PC-3 (cell line): ENCODE measurements at regions not wholly inside any gene's neighbourhood (a gene's known extent, or its start where the extent isn't known, plus 50 kb on each side); places are given as distances from the start of the nearest gene placed in this dataset.
"Not testable (repeated sequence)": the region's sequence is repeated elsewhere in the genome, so short reads cannot be mapped to it uniquely, and the experiment has no call there.

ENCODE experiments used
- EZH2 ChIP-seq: fragments of 300-600 bp; sonication (generic); IDR thresholded peaks from one replicate; pipeline ENCODE4 v1.6.1; 2017; ENCODE audit warnings: antibody characterized with exemption, mild to moderate bottlenecking, low read length; ENCODE audit not compliant: unreplicated experiment
- EZH2phosphoT487 ChIP-seq: fragments of 300-600 bp; sonication (generic); IDR thresholded peaks from 2 replicates; pipeline ENCODE4 v1.6.1; 2018; ENCODE audit warnings: mild to moderate bottlenecking, antibody characterized with exemption, low read length, borderline replicate concordance
- TF ChIP-seq, protein P1 (sequence below): fragments of 300-600 bp; sonication (generic); conservative IDR thresholded peaks from 2 replicates; pipeline ENCODE4 v1.5.1; 2017; ENCODE audit warnings: antibody characterized with exemption, low read depth, mild to moderate bottlenecking, low read length

GRCh38 chr2:234360313-234360975 lies 136.4 kb downstream of the ARL4C start:
- TF ChIP-seq, protein P1, sequence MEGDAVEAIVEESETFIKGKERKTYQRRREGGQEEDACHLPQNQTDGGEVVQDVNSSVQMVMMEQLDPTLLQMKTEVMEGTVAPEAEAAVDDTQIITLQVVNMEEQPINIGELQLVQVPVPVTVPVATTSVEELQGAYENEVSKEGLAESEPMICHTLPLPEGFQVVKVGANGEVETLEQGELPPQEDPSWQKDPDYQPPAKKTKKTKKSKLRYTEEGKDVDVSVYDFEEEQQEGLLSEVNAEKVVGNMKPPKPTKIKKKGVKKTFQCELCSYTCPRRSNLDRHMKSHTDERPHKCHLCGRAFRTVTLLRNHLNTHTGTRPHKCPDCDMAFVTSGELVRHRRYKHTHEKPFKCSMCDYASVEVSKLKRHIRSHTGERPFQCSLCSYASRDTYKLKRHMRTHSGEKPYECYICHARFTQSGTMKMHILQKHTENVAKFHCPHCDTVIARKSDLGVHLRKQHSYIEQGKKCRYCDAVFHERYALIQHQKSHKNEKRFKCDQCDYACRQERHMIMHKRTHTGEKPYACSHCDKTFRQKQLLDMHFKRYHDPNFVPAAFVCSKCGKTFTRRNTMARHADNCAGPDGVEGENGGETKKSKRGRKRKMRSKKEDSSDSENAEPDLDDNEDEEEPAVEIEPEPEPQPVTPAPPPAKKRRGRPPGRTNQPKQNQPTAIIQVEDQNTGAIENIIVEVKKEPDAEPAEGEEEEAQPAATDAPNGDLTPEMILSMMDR = not testable (repeated sequence)
- TF ChIP-seq EZH2phosphoT487, EZH2: not testable (repeated sequence)
